ENCODE measurements at regions not wholly inside any gene's neighbourhood (a gene's known extent, or its start where the extent isn't known, plus 50 kb on each side); places are given as distances from the start of the nearest gene placed in this dataset.

DNA sequence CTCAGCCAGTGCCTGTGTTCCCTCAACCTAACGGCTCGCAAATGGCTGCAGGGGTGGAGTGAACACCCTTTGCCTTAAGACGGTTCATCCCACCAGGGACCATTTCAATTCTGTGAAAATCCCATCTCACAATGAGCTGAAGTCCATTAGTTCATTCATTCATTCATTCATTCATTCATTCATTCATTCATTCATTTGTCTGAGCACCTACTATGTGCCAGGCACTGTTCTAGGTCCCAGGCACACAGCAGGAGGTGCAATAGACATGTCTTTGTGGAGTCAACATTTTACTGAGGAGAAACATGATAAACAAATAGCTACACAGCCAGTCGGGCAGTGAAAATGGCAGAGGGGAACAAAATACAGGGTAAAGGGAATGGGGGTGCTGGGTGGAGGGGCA lies 618.8 kb downstream of the MATN1 start:
- Histone ChIP-seq H3K36me3 (ENCODE audit: control insufficient read depth in 4 of 4, insufficient read depth in 4 of 4, low read length in 4 of 4) (no peaks in the 10 kb centered on the region), H3K4me3 (no peak overlapping the region), H3K27ac (ENCODE audit: low read depth in 1 of 2, low read length in 1 of 2) (no peak overlapping the region), H3K4me1 (ENCODE audit: control insufficient read depth in 5 of 5, insufficient read depth in 5 of 5, low read length in 5 of 5) (peaks cover 0 to under 1% (median 0%) of the 10 kb centered on the region in 5 donors), H3K9me3 (ENCODE audit: control insufficient read depth in 4 of 4, insufficient read depth in 3 of 4, low read length in 3 of 4) (no peaks in the 10 kb centered on the region), H3K9ac (ENCODE audit: insufficient read depth in 1 of 2, low read length in 2 of 2) (no peak overlapping the region), H3K27me3 (ENCODE audit: control insufficient read depth in 3 of 3, insufficient read depth in 3 of 3, low read length in 2 of 3) (peaks cover 0 to 36% (median 12%) of the 10 kb centered on the region in 3 donors)
- no peak for DNase-seq
- TF ChIP-seq CTCF (IDR thresholded peaks at IDR 0.05; ENCODE audit: control extremely low read depth, extremely low read depth) = no peak
- no peak for ATAC-seq (ENCODE audit: insufficient read depth, low FRiP score)
- 86 to 87% methylated on average over 4 of the region's 4 CpGs for WGBS, 2 donors

DNA sequence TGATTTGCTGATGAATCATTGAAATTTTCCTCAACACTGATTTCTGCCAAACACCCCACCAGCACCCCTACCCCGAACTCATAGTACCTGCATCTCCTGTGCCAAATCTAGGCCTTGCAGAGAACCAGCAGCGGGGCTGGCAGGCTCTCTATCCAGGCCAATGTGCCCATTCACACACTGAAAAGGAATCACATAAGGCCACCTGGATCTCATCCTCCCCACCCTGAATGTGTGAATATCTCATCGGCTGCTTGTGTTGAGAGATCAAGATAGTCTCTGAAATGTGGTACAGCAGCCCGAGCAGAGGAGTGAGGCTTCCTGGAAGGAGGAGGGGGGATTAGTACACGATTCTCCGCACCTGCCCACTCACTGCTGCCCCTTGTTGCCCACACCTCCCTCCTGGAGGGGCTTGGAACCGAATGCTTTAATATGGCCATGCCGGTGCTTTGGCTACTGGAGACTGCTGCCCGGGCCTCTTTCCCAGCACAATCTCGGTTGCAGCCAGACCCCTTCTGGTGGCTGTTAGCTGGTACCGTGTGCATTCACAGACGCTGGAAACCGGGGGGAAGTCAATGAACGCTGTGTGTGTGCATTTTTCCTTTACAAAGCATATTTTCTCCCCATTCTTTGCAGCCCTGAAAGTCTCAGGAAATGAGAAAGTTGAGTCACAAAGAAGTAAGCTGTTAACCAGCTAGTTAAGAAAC lies 619.5 kb downstream of the MATN1 start:
- peaks cover 0 to 31% (median 12%) of the 10 kb centered on the region in 3 donors for H3K27me3 ChIP-seq (ENCODE audit: control insufficient read depth in 3 of 3, insufficient read depth in 3 of 3, low read length in 2 of 3)
- no peaks in the 10 kb centered on the region for H3K36me3 ChIP-seq (ENCODE audit: control insufficient read depth in 4 of 4, insufficient read depth in 4 of 4, low read length in 4 of 4)
- no peak overlapping the region for H3K27ac ChIP-seq (ENCODE audit: low read depth in 1 of 2, low read length in 1 of 2)
- TF ChIP-seq CTCF (IDR thresholded peaks at IDR 0.05; ENCODE audit: control extremely low read depth, extremely low read depth) = no peak
- H3K9ac ChIP-seq (ENCODE audit: insufficient read depth in 1 of 2, low read length in 2 of 2) = no peak overlapping the region
- H3K9me3 ChIP-seq (ENCODE audit: control insufficient read depth in 4 of 4, insufficient read depth in 3 of 4, low read length in 3 of 4) = no peaks in the 10 kb centered on the region
- no peak for ATAC-seq (ENCODE audit: insufficient read depth, low FRiP score)
- WGBS, 2 donors = 50 to 56% methylated on average over 14 of the region's 14 CpGs
- no peaks in the 10 kb centered on the region for H3K4me1 ChIP-seq (ENCODE audit: control insufficient read depth in 5 of 5, insufficient read depth in 5 of 5, low read length in 5 of 5)
- no peak overlapping the region for H3K4me3 ChIP-seq
- DNase-seq = no peak

- Histone ChIP-seq H3K27me3 (ENCODE audit: control insufficient read depth in 3 of 3, insufficient read depth in 3 of 3, low read length in 2 of 3) (peaks cover 0 to 22% (median 7%) of the 10 kb centered on the region in 3 donors), H3K36me3 (ENCODE audit: control insufficient read depth in 4 of 4, insufficient read depth in 4 of 4, low read length in 4 of 4) (no peaks in the 10 kb centered on the region), H3K9ac (ENCODE audit: insufficient read depth in 1 of 2, low read length in 2 of 2) (no peak overlapping the region), H3K9me3 (ENCODE audit: control insufficient read depth in 4 of 4, insufficient read depth in 3 of 4, low read length in 3 of 4) (no peaks in the 10 kb centered on the region), H3K4me1 (ENCODE audit: control insufficient read depth in 5 of 5, insufficient read depth in 5 of 5, low read length in 5 of 5) (no peaks in the 10 kb centered on the region), H3K27ac (ENCODE audit: low read depth in 1 of 2, low read length in 1 of 2) (no peak overlapping the region), H3K4me3 (no peak overlapping the region)
- no peak for ATAC-seq (ENCODE audit: insufficient read depth, low FRiP score)
- no peak for TF ChIP-seq CTCF (IDR thresholded peaks at IDR 0.05; ENCODE audit: control extremely low read depth, extremely low read depth)
- WGBS, 2 donors = 94 to 95% methylated on average over 7 of the region's 7 CpGs
- no peak for DNase-seq
Observed at GRCh38 chr1:30102605-30103004, 620.8 kb downstream of the MATN1 start.
